Loucy (cell line): ENCODE measurements at regions not wholly inside any gene's neighbourhood (a gene's known extent, or its start where the extent isn't known, plus 50 kb on each side); places are given as distances from the start of the nearest gene placed in this dataset.

Source experiments
- EZH2phosphoT487 ChIP-seq: fragments of 200-600 bp; IDR thresholded peaks from 2 replicates; pipeline ENCODE4 v1.6.1; 2018; ENCODE audit warnings: antibody characterized with exemption, mild to moderate bottlenecking, moderate library complexity, borderline replicate concordance
- TF ChIP-seq, protein P1 (sequence below): fragments of 200-600 bp; sonication (generic); conservative IDR thresholded peaks from 2 replicates; pipeline ENCODE4 v1.5.1; 2014; ENCODE audit warnings: mild to moderate bottlenecking, antibody characterized with exemption, low read length

DNA sequence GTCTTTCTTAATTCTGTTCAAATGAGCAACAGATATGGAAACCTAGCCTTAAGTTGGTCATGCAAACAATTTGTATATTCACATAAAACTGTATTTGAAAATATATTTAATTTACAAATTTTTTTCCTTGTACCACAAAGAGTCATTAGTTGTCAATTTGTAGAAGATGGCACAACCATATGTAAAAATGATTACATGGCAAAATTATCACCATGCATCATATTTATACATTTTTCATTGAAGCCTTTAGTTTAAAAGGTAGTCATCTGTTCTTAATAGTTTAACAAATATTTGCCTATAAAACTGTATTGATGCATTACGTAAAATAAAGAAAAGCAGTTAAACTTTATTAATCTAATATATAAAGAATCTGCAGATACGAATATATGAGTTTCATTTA, 1306.8 kb upstream of the ADGRB3 start:
- TF ChIP-seq, protein P1, sequence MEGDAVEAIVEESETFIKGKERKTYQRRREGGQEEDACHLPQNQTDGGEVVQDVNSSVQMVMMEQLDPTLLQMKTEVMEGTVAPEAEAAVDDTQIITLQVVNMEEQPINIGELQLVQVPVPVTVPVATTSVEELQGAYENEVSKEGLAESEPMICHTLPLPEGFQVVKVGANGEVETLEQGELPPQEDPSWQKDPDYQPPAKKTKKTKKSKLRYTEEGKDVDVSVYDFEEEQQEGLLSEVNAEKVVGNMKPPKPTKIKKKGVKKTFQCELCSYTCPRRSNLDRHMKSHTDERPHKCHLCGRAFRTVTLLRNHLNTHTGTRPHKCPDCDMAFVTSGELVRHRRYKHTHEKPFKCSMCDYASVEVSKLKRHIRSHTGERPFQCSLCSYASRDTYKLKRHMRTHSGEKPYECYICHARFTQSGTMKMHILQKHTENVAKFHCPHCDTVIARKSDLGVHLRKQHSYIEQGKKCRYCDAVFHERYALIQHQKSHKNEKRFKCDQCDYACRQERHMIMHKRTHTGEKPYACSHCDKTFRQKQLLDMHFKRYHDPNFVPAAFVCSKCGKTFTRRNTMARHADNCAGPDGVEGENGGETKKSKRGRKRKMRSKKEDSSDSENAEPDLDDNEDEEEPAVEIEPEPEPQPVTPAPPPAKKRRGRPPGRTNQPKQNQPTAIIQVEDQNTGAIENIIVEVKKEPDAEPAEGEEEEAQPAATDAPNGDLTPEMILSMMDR: no peak
- no peak for TF ChIP-seq EZH2phosphoT487
